Right renal pelvis (tissue), 4 donors: ENCODE measurements at regions not wholly inside any gene's neighbourhood (a gene's known extent, or its start where the extent isn't known, plus 50 kb on each side); places are given as distances from the start of the nearest gene placed in this dataset.

Source experiments
- DNase-seq, 4 donors: peaks; one replicate each; pipeline ENCODE4 v3.0.0-alpha.2; 2013; ENCODE audit warnings: low read depth in 4 of 4, low spot score in 3 of 4, missing footprints in 1 of 4

- no peak for DNase-seq
Observed at GRCh38 chr10:36704124-36704523, 421.3 kb upstream of the ANKRD30A start.

- no peak for DNase-seq
Observed at GRCh38 chr10:36703179-36703578, 422.2 kb upstream of the ANKRD30A start.

- no peak for DNase-seq
Observed at GRCh38 chr10:36700123-36700522, 425.3 kb upstream of the ANKRD30A start.

- no peak for DNase-seq
Observed at GRCh38 chr10:36692759-36693158, 432.6 kb upstream of the ANKRD30A start.

- DNase-seq = no peak
Observed at GRCh38 chr10:36688717-36689116, 436.7 kb upstream of the ANKRD30A start.

- DNase-seq = no peak
Observed at GRCh38 chr10:36683421-36683820, 442.0 kb upstream of the ANKRD30A start.

- DNase-seq = no peak
Observed at GRCh38 chr10:36681751-36682632, 443.4 kb upstream of the ANKRD30A start.

GRCh38 chr10:36679554-36679953, 445.8 kb upstream of the ANKRD30A start:
- no peak for DNase-seq

GRCh38 chr10:36677431-36677768, 448.0 kb upstream of the ANKRD30A start:
- DNase-seq = no peak

GRCh38 chr10:36676756-36677430, 448.5 kb upstream of the ANKRD30A start:
- no peak for DNase-seq

GRCh38 chr10:36676321-36676720, 449.1 kb upstream of the ANKRD30A start:
- no peak for DNase-seq

GRCh38 chr10:36675458-36675880, 449.9 kb upstream of the ANKRD30A start:
- no peak for DNase-seq

GRCh38 chr10:36671607-36672006, 453.8 kb upstream of the ANKRD30A start:
- DNase-seq = no peak

GRCh38 chr10:36670621-36671402, 454.6 kb upstream of the ANKRD30A start:
- no peak for DNase-seq

- no peak for DNase-seq
Observed at GRCh38 chr10:36669615-36670352, 455.6 kb upstream of the ANKRD30A start.

GRCh38 chr10:36666451-36666850, 458.9 kb upstream of the ANKRD30A start:
- no peak for DNase-seq

- no peak for DNase-seq
Observed at GRCh38 chr10:36662571-36662970, 462.8 kb upstream of the ANKRD30A start.

- DNase-seq = no peak
Observed at GRCh38 chr10:36650274-36650673, 475.1 kb upstream of the ANKRD30A start.

- no peak for DNase-seq
Observed at GRCh38 chr10:36647540-36647939, 477.9 kb upstream of the ANKRD30A start.

GRCh38 chr10:36640626-36641025, 484.8 kb upstream of the ANKRD30A start:
- DNase-seq = no peak
